ENCODE measurements at regions not wholly inside any gene's neighbourhood (a gene's known extent, or its start where the extent isn't known, plus 50 kb on each side); places are given as distances from the start of the nearest gene placed in this dataset.

DNA sequence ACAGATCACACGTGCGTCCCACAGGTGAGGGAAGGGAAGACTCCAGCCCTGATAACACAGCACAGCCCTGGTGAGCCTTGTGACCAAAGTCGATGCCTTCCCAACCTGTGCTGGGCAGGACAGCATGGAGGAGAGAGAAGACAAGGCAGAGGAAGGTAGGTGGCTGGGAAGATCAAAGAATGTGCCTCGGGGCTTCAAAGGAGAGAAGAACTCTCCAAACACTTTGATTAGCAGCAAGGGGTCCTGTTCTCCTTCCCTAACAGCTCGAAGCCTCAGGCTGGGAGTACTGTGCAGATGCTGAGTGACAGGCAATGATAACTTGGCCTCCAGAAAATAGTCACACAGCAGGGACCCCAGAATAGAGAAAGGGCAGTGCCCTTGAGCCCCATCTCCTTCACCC, 288.5 kb downstream of the TCERG1L start:
- 31 to 46% methylated on average over 5 of the region's 5 CpGs for WGBS, 2 donors
- Histone ChIP-seq H3K4me1 (no peaks in the 10 kb centered on the region), H3K36me3 (no peaks in the 10 kb centered on the region), H3K27me3 (peaks cover 0 to 18% (median 0%) of the 10 kb centered on the region in 4 donors), H3K4me3 (no peak overlapping the region), H3K9me3 (no peaks in the 10 kb centered on the region), H3K27ac (no peak overlapping the region)
- TF ChIP-seq, protein P1, sequence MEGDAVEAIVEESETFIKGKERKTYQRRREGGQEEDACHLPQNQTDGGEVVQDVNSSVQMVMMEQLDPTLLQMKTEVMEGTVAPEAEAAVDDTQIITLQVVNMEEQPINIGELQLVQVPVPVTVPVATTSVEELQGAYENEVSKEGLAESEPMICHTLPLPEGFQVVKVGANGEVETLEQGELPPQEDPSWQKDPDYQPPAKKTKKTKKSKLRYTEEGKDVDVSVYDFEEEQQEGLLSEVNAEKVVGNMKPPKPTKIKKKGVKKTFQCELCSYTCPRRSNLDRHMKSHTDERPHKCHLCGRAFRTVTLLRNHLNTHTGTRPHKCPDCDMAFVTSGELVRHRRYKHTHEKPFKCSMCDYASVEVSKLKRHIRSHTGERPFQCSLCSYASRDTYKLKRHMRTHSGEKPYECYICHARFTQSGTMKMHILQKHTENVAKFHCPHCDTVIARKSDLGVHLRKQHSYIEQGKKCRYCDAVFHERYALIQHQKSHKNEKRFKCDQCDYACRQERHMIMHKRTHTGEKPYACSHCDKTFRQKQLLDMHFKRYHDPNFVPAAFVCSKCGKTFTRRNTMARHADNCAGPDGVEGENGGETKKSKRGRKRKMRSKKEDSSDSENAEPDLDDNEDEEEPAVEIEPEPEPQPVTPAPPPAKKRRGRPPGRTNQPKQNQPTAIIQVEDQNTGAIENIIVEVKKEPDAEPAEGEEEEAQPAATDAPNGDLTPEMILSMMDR (IDR thresholded peaks at IDR 0.05) = no peak
- TF ChIP-seq POLR2A (IDR thresholded peaks at IDR 0.05) = no peak
- intact Hi-C loops (cut with DNase I) = no loop called here
- no peak for DNase-seq

DNA sequence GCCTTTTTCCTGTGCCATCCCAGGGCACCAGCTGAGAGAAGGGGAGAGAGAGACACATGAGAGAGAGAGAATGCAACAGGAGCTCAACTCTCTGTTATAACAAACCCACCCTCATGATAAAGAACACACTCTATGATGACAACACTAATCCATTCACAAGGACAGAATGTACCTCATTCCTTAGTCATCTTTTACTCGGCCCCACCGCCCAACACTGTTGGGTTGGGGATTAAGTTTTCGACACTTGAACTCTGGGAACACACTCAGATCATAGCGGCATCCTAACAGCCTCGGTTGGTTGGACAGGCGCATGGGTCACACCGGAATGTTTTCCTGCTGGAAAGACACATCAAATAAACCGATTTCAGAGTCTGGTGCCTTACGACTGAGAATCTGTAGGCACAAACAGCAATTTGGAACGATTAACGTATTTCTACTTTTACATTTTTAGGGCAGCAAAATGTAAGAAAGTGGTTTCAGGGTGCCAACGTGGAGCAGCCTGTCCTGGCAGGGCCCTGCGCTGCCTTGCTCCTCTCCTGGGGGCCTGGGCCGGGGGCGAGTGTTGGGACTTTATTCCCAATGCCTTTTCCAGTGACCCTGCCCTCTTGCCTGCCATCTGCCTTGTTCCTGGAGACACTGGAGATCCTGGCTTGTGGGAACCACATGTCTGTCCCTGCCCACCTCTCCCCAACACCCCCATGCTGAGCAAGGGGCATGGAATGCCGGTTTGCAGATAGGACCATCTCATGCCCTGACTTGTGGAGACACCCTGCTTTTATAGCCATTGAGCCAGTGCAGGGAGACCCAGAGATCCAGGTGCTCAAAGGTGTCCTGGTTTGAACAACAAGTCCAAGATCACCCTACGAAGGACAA, 287.0 kb downstream of the TCERG1L start:
- intact Hi-C loops (cut with DNase I) = no loop called here
- 66 to 72% methylated on average over 12 of the region's 17 CpGs for WGBS, 2 donors

DNA sequence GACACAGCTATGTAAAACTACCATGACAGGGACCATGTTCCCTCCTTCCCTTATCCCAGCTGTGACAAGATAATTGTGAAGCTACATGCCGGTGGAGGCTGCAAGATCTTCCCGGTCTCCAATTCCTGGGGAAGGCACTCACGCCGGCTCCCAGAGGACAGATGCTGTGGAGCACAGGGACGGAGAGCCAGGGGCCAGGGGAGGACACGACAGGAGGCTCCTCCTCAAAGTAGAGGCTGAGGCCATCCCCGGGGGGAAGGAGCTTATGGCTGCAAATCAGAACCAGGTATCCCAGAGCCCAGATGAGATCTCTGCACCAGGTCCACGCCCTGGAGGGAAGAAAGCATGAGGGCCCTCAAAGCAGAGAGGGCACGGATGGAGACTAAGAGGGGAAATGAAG, 286.2 kb downstream of the TCERG1L start:
- Histone ChIP-seq H3K9me3 (no peaks in the 10 kb centered on the region), H3K4me3 (no peak overlapping the region), H3K27me3 (peaks cover 0 to 18% (median 0%) of the 10 kb centered on the region in 4 donors), H3K36me3 (no peaks in the 10 kb centered on the region), H3K27ac (no peak overlapping the region), H3K4me1 (no peaks in the 10 kb centered on the region)
- intact Hi-C loops (cut with DNase I) = no loop called here
- 88% methylated on average over 8 of the region's 9 CpGs; no CpG with 5 or more reads in 1 of the 2 donors for WGBS, 2 donors
- no peak for TF ChIP-seq POLR2A (IDR thresholded peaks at IDR 0.05)
- TF ChIP-seq, protein P1 (IDR thresholded peaks at IDR 0.05) = no peak
- no peak for DNase-seq

More for the DNA sequence above, 287.0 kb downstream of the TCERG1L start:
- Histone ChIP-seq H3K27me3 (peaks cover 0 to 18% (median 0%) of the 10 kb centered on the region in 4 donors), H3K9me3 (no peaks in the 10 kb centered on the region), H3K27ac (no peak overlapping the region), H3K4me3 (no peak overlapping the region), H3K4me1 (no peaks in the 10 kb centered on the region), H3K36me3 (no peaks in the 10 kb centered on the region)
- TF ChIP-seq, protein P1 (IDR thresholded peaks at IDR 0.05) = no peak
- no peak for TF ChIP-seq POLR2A (IDR thresholded peaks at IDR 0.05)
- DNase-seq = no peak

DNA sequence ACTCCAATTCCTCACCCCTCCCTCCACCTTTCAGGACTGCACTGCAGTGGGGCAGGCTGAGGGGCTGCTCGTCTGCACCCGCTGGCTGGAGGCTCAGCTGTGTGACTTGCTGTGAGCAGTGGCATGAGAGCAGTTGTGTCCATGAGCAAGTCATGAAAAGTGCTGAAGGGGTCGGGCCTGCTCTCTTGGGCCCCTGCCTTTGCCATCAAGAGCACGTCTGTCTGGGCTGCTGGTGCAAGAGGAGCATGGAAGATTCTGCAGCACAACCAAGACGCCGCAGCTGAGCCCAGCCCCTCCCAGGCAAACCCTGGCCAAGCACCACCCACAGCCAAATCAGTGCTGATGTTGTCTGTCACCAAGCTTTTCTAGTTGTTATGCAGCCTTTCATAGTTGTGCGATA, 284.3 kb downstream of the TCERG1L start:
- Histone ChIP-seq H3K27me3 (peaks cover 0 to 20% (median 0%) of the 10 kb centered on the region in 4 donors), H3K36me3 (no peaks in the 10 kb centered on the region), H3K4me1 (no peaks in the 10 kb centered on the region), H3K9me3 (no peaks in the 10 kb centered on the region), H3K4me3 (no peak overlapping the region), H3K27ac (no peak overlapping the region)
- TF ChIP-seq POLR2A (IDR thresholded peaks at IDR 0.05) = no peak
- TF ChIP-seq, protein P1 (IDR thresholded peaks at IDR 0.05) = no peak
- intact Hi-C loops (cut with DNase I) = no loop called here
- DNase-seq = no peak
- WGBS, 2 donors = 75 to 86% methylated on average over 3 to 6 of the region's 7 CpGs

DNA sequence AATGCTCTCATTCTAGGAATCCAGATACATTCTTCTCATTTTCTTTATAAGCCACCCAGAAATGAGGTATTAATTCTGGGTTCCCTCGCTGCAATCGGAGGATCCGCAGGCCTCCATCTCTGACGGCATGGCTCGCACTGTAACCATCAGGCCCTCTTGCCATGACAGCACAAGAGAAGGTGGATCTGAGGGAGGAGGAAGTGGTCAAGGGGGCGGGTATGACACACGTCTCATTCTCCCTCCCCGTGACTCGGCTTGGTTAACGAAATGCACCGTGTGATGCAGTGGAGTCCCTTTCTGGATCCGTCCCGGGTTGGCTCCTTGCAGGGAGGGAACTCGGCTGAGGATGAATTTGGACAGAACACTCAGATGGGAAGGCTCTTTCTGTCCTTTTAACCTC, 280.2 kb downstream of the TCERG1L start:
- TF ChIP-seq POLR2A (IDR thresholded peaks at IDR 0.05) = no peak
- TF ChIP-seq, protein P1 (IDR thresholded peaks at IDR 0.05) = no peak
- H3K36me3 ChIP-seq = no peaks in the 10 kb centered on the region
- no peak overlapping the region for H3K4me3 ChIP-seq
- no peak overlapping the region for H3K27ac ChIP-seq
- DNase-seq = no peak
- 78 to 97% methylated on average over 7 to 14 of the region's 14 CpGs for WGBS, 2 donors
- H3K27me3 ChIP-seq = peaks cover 0 to 8% (median 0%) of the 10 kb centered on the region in 4 donors
- H3K9me3 ChIP-seq = no peaks in the 10 kb centered on the region
- no peaks in the 10 kb centered on the region for H3K4me1 ChIP-seq
- intact Hi-C loops (cut with DNase I) = no loop called here
